Activated naive CD4-positive, alpha-beta T cell treated with anti-CD3 and anti-CD28 coated beads, Interleukin-2, amount 10 ng/mL, durations not matched to agents 7 days and 5 days (primary cell): ENCODE measurements at regions not wholly inside any gene's neighbourhood (a gene's known extent, or its start where the extent isn't known, plus 50 kb on each side); places are given as distances from the start of the nearest gene placed in this dataset.

Source experiments
- CTCF ChIA-PET: fragments of 350-600 bp; sonication (Branson Sonifier 250); formaldehyde crosslinking; loops from one replicate; lab custom pipeline; 2021; ENCODE audit warnings: antibody characterized with exemption; lab: Charles Lee
- DNase-seq: peaks from one replicate; pipeline ENCODE4 v3.0.0-alpha.2; 2020
- H3K27ac Mint-ChIP-seq: one replicate; pipeline ENCODE4 v1.8.0; 2021; ENCODE audit warnings: mild to moderate bottlenecking, moderate library complexity, mixed read lengths
- H3K27me3 Mint-ChIP-seq: one replicate; pipeline ENCODE4 v1.8.0; 2021; ENCODE audit warnings: mild to moderate bottlenecking, mixed read lengths
- H3K36me3 Mint-ChIP-seq: one replicate; pipeline ENCODE4 v1.8.0; 2021; ENCODE audit warnings: mixed read lengths
- H3K4me1 Mint-ChIP-seq: one replicate; pipeline ENCODE4 v1.8.0; 2021; ENCODE audit warnings: mixed read lengths
- H3K4me3 Mint-ChIP-seq: one replicate; pipeline ENCODE4 v1.8.0; 2021; ENCODE audit warnings: mild to moderate bottlenecking, moderate library complexity, mixed read lengths
- H3K9me3 Mint-ChIP-seq: one replicate; pipeline ENCODE4 v1.8.0; 2021; ENCODE audit warnings: mixed read lengths

- no peaks in the 10 kb centered on the region for H3K9me3 Mint-ChIP-seq
- no peak for DNase-seq
- no peaks in the 10 kb centered on the region for H3K36me3 Mint-ChIP-seq
- H3K4me3 Mint-ChIP-seq: no peak overlapping the region
- H3K27ac Mint-ChIP-seq: no peak overlapping the region
- no peaks in the 10 kb centered on the region for H3K4me1 Mint-ChIP-seq
- no peaks in the 10 kb centered on the region for H3K27me3 Mint-ChIP-seq
- CTCF ChIA-PET: no interaction called here
These were observed 340.1 kb downstream of the PHF14 start for GRCh38 chr7:11313801-11314200.

DNA sequence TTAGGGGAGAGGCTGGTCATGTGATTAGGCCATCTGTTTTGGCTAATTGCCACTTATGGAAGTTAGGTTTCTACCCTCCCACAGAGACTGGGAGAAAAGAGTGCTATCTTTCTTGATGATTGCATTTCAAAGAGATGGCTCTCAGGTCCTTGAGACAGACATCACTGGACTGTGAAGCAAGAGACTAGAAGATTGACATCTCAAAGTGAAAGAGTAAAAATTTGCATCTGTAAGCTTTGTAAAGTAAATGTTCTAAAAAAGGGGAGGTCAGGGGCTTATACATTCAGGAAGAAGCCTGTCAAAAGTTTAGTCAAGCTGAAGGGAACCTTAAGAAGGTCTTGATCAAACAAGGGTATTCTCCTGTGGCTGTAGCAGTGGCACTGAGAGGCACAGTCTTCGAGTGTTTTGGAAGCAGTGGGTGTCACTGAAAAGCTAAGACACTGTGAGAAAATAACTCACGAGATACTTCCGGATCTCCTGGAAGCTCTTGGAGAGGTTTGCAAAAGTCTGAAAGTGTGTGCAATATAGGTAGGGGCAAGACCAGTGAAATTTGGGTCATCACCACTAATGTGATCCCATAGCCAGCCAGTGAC, 342.1 kb downstream of the PHF14 start:
- no peaks in the 10 kb centered on the region for H3K36me3 Mint-ChIP-seq
- DNase-seq: no peak
- no peak overlapping the region for H3K4me3 Mint-ChIP-seq
- no peaks in the 10 kb centered on the region for H3K27me3 Mint-ChIP-seq
- no peak overlapping the region for H3K27ac Mint-ChIP-seq
- CTCF ChIA-PET: no interaction called here
- no peaks in the 10 kb centered on the region for H3K9me3 Mint-ChIP-seq
- no peaks in the 10 kb centered on the region for H3K4me1 Mint-ChIP-seq

GRCh38 chr7:11317766-11318165, 344.1 kb downstream of the PHF14 start:
- Mint-ChIP-seq H3K27me3 (no peaks in the 10 kb centered on the region), H3K4me3 (no peak overlapping the region), H3K4me1 (no peaks in the 10 kb centered on the region), H3K27ac (no peak overlapping the region), H3K9me3 (no peaks in the 10 kb centered on the region), H3K36me3 (no peaks in the 10 kb centered on the region)
- CTCF ChIA-PET: no interaction called here
- no peak for DNase-seq

DNA sequence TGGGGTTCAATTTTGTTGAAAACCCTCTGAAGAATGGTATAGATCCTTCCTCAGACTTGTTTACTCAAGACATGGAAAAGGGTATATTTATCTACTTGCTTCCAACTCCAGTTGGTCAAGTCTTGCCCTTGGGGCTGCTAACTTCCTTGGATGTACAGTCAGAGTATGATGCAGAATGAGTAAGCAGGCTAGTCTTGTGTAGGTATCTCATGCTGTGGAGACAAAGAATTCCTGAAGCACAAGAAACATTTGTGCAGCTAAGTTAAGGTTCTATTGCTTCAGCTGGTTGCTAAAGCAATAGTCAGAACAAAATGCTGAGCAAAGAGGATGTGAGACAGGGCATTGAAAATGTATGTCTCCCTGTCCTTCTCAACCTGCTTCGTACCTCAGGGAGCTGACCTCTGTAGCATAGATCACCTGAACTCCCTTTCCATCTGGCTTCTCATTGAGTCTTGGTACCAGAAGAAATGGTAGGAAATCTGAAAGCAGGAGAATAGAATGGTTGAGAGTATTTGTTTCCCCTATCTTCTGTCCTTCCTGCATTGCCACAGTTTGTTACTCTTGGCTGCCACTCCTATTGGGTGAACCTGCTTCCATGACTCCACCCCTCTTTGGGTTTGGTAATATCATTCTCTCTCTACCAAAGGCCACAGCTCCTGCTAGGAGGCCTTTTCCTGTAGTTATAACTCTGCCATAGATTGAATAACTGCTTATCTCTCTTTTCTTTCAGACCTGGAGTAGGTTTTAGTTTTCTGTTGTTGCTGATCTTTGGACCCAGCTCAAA, 346.0 kb downstream of the PHF14 start:
- CTCF ChIA-PET: no interaction called here
- Mint-ChIP-seq H3K9me3 (no peaks in the 10 kb centered on the region), H3K4me1 (no peaks in the 10 kb centered on the region), H3K36me3 (no peaks in the 10 kb centered on the region), H3K4me3 (no peak overlapping the region), H3K27ac (no peak overlapping the region), H3K27me3 (no peaks in the 10 kb centered on the region)
- no peak for DNase-seq
